ENCODE measurements at regions not wholly inside any gene's neighbourhood (a gene's known extent, or its start where the extent isn't known, plus 50 kb on each side); places are given as distances from the start of the nearest gene placed in this dataset.

DNA sequence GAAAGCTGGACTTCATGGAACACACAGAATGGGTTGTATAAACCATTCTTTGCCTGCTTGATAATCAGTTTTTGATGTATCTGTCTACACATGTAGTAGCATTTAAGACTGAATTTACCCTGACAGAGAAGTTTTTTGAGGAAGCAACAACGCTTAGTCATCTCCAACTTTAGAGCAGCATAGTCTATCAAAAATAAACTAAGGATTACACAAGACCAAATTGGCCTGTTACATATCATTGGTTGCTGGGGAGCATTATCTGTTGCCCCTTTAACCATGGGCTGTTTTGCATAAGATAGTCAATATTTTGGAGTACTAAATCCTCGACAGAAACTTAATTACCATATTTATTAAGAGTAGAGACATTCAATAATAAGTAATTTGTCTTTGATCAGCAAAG, 347.4 kb downstream of the FAM47B start:
- TF ChIP-seq POLR2A (IDR thresholded peaks at IDR 0.05; ENCODE audit: low read length) (no peak), GATA1 (IDR thresholded peaks at IDR 0.05; ENCODE audit: low read depth, low read length) (no peak)

Measured in erythroblast (primary cell).